ENCODE measurements at regions not wholly inside any gene's neighbourhood (a gene's known extent, or its start where the extent isn't known, plus 50 kb on each side); places are given as distances from the start of the nearest gene placed in this dataset.

- Histone ChIP-seq H3K4me3 (no peak overlapping the region), H3K4me2 (no peak overlapping the region), H3K9me3 (no peaks in the 10 kb centered on the region), H3K27ac (no peak overlapping the region), H3K4me1 (no peaks in the 10 kb centered on the region)
- TF ChIP-seq SMC3 (IDR thresholded peaks at IDR 0.05): no peak
- TF ChIP-seq NR3C1 (IDR thresholded peaks at IDR 0.05): no peak
- no peak for TF ChIP-seq MAX (IDR thresholded peaks at IDR 0.05)
- no peak for TF ChIP-seq TP53 (CRISPR knock-in tag; IDR thresholded peaks at IDR 0.05)
- TF ChIP-seq NPAS2 (CRISPR knock-in tag; IDR thresholded peaks at IDR 0.05; ENCODE audit: borderline replicate concordance): no peak
- no peak for TF ChIP-seq GATA3 (IDR thresholded peaks at IDR 0.05; ENCODE audit: borderline replicate concordance)
- TF ChIP-seq RNF2 (IDR thresholded peaks at IDR 0.05; ENCODE audit: borderline replicate concordance, low read depth): no peak
- TF ChIP-seq MAZ (IDR thresholded peaks at IDR 0.05; ENCODE audit: borderline replicate concordance, low read depth, low read length): no peak
- TF ChIP-seq USF2 (IDR thresholded peaks at IDR 0.05): no peak
- ChIA-PET POLR2A (no interaction called here), CTCF (no interaction called here)
- DNase-seq (ENCODE audit: low read depth in 1 of 2, low spot score in 1 of 2) (no peak), ATAC-seq (no peak), FAIRE-seq (no peak)
- 11% methylated on average over 1 of the region's 1 CpG for WGBS (ENCODE audit: missing lambda C conversion rate)
These were observed 70.2 kb upstream of the RAPH1 start for GRCh38 chr2:203605302-203605701.

GRCh38 chr2:203606051-203606450 is 71.0 kb upstream of the RAPH1 start:
- no peaks in the 10 kb centered on the region for H3K9me3 ChIP-seq
- DNase-seq (ENCODE audit: low read depth in 1 of 2, low spot score in 1 of 2) (no peak), FAIRE-seq (no peak), ATAC-seq (no peak)
- CTCF ChIA-PET: no interaction called here
- no peak overlapping the region for H3K27ac ChIP-seq
- no peak overlapping the region for H3K4me3 ChIP-seq
- no peak overlapping the region for H3K4me2 ChIP-seq
- no peak for TF ChIP-seq SMC3 (IDR thresholded peaks at IDR 0.05)
- no peak for TF ChIP-seq ZSCAN20 (CRISPR knock-in tag; IDR thresholded peaks at IDR 0.05)
- no peak for TF ChIP-seq RFX5 (IDR thresholded peaks at IDR 0.05)
- TF ChIP-seq, protein P1, sequence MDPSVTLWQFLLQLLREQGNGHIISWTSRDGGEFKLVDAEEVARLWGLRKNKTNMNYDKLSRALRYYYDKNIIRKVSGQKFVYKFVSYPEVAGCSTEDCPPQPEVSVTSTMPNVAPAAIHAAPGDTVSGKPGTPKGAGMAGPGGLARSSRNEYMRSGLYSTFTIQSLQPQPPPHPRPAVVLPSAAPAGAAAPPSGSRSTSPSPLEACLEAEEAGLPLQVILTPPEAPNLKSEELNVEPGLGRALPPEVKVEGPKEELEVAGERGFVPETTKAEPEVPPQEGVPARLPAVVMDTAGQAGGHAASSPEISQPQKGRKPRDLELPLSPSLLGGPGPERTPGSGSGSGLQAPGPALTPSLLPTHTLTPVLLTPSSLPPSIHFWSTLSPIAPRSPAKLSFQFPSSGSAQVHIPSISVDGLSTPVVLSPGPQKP (IDR thresholded peaks at IDR 0.05; ENCODE audit: low read depth, low read length): no peak
- TF ChIP-seq POLR2A (IDR thresholded peaks at IDR 0.05; ENCODE audit: low read length): no peak
- 67% methylated on average over 3 of the region's 3 CpGs for WGBS (ENCODE audit: missing lambda C conversion rate)
- no peaks in the 10 kb centered on the region for H3K4me1 ChIP-seq
- POLR2A ChIA-PET: no interaction called here

DNA sequence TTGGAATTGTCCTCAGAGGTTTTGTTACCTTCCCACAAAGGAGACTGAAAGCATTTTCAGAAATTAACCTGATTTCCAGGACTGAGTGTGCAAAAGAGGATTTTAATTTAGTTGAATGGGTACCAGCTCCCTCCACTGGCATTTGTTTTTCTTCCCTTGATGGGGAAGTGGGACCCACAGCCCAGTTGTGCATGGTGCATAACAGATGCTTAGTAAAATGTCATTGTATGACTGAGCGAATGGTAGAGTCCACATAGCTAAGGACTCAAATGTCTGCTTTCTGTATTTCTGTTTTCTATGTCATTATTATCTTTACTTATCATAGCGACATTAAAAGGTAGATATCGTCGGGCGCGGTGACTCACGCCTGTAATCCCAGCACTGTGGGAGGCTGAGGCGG is 75.5 kb upstream of the RAPH1 start:
- 85% methylated on average over 8 of the region's 8 CpGs for WGBS (ENCODE audit: missing lambda C conversion rate)
- POLR2A ChIA-PET: no interaction called here
- CTCF ChIA-PET: interaction anchor here (1.5 to 1.8 kb wide), 2 partner anchors 10 to 39 kb away, joined by 5 to 6 read pairs; no protein-coding TSS in a partner anchor

More for the DNA sequence above, 75.5 kb upstream of the RAPH1 start:
- ATAC-seq (no peak), DNase-seq (ENCODE audit: low read depth in 1 of 2, low spot score in 1 of 2) (no peak), FAIRE-seq (no peak)
- H3K27ac ChIP-seq: no peak overlapping the region
- H3K9me3 ChIP-seq: no peaks in the 10 kb centered on the region
- TF ChIP-seq JUN (IDR thresholded peaks at IDR 0.05) (no peak), PBX3 (IDR thresholded peaks at IDR 0.05) (no peak), USF2 (IDR thresholded peaks at IDR 0.05) (no peak), HOXA7 (CRISPR knock-in tag; IDR thresholded peaks at IDR 0.05) (no peak), MAFK (IDR thresholded peaks at IDR 0.05; ENCODE audit: partially characterized antibody) (no peak), SMC3 (IDR thresholded peaks at IDR 0.05) (no peak), CBX2 (IDR thresholded peaks at IDR 0.05; ENCODE audit: borderline replicate concordance, low read depth) (no peak), RNF2 (IDR thresholded peaks at IDR 0.05; ENCODE audit: borderline replicate concordance, low read depth) (no peak), CHD2 (IDR thresholded peaks at IDR 0.05; ENCODE audit: low read length, partially characterized antibody) (no peak)
- TF ChIP-seq, protein P2, sequence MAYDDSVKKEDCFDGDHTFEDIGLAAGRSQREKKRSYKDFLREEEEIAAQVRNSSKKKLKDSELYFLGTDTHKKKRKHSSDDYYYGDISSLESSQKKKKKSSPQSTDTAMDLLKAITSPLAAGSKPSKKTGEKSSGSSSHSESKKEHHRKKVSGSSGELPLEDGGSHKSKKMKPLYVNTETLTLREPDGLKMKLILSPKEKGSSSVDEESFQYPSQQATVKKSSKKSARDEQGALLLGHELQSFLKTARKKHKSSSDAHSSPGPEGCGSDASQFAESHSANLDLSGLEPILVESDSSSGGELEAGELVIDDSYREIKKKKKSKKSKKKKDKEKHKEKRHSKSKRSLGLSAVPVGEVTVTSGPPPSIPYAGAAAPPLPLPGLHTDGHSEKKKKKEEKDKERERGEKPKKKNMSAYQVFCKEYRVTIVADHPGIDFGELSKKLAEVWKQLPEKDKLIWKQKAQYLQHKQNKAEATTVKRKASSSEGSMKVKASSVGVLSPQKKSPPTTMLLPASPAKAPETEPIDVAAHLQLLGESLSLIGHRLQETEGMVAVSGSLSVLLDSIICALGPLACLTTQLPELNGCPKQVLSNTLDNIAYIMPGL (CRISPR knock-in tag; IDR thresholded peaks at IDR 0.05; ENCODE audit: borderline replicate concordance): no peak
- TF ChIP-seq, protein P3, sequence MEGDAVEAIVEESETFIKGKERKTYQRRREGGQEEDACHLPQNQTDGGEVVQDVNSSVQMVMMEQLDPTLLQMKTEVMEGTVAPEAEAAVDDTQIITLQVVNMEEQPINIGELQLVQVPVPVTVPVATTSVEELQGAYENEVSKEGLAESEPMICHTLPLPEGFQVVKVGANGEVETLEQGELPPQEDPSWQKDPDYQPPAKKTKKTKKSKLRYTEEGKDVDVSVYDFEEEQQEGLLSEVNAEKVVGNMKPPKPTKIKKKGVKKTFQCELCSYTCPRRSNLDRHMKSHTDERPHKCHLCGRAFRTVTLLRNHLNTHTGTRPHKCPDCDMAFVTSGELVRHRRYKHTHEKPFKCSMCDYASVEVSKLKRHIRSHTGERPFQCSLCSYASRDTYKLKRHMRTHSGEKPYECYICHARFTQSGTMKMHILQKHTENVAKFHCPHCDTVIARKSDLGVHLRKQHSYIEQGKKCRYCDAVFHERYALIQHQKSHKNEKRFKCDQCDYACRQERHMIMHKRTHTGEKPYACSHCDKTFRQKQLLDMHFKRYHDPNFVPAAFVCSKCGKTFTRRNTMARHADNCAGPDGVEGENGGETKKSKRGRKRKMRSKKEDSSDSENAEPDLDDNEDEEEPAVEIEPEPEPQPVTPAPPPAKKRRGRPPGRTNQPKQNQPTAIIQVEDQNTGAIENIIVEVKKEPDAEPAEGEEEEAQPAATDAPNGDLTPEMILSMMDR (IDR thresholded peaks at IDR 0.05): no peak
- no peaks in the 10 kb centered on the region for H3K4me1 ChIP-seq
- no peak overlapping the region for H3K4me2 ChIP-seq
- H3K4me3 ChIP-seq: no peak overlapping the region

Measured in A549 (cell line).